Posterior vena cava (tissue), 2 donors: ENCODE measurements at regions not wholly inside any gene's neighbourhood (a gene's known extent, or its start where the extent isn't known, plus 50 kb on each side); places are given as distances from the start of the nearest gene placed in this dataset.
"Not testable (repeated sequence)": the region's sequence is repeated elsewhere in the genome, so short reads cannot be mapped to it uniquely, and the experiment has no call there.

Experiments
- DNase-seq: peaks from one replicate; pipeline ENCODE4 v3.0.0-alpha.2; 2020; ENCODE audit warnings: low spot score
- intact Hi-C, 2 donors: fragments of 100-400 bp; cut with DNase I; formaldehyde crosslinking; loops; one replicate each; pipeline versions ENCODE4 v1.14.1 to v1.14.2; 2022 to 2023
- donor health status: DM: yes; HTN: yes; CAD: no.
- donor health status: DM: yes; HTN: yes; CAD: no.

GRCh38 chr12:5160827-5161226 is 117.1 kb downstream of the KCNA5 start:
- DNase-seq = no peak
- intact Hi-C loops = no loop called here

DNA sequence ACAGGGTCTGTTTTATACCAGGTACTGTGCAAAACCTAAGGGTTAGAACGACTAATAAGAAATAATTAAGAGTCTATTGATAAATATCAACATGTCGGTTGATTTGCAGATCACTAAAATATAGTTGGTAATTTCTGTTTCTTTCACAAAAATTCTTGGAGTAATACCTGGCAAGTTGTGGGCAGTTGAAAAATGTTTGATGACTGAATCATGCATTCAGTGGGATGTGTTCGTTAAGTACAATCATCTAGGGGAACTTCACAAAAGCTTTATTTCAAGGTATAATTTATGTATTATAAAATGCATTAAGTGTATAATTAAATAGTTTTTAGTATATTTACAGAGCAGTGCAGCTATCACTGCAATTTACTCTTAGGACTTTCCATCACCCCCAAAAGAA is 120.0 kb downstream of the KCNA5 start:
- intact Hi-C loops = no loop called here
- DNase-seq = no peak

- DNase-seq = no peak
- intact Hi-C loops = no loop called here
These were observed 121.8 kb downstream of the KCNA5 start for GRCh38 chr12:5165296-5165970.

DNA sequence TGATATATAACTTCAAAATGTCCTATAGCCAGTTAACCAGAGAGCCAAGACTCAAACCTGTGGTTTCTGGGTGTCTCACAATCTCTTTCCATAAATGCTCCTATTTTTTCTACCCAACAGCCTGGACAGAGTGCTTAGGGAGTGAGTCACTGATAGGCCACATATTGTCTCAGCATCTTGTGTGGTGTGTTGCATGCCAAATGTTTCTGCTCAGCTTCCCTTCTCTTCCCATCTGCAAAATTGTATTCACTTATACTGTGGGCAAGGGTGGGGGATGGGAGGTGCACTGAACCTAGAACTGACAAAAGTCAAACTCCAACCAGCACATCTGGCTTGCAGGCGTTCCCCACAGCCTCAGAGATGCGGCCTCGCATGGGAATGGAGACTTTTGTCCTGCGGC is 123.3 kb downstream of the KCNA5 start:
- DNase-seq = no peak
- intact Hi-C loops = no loop called here

GRCh38 chr12:5168148-5168547 is 124.5 kb downstream of the KCNA5 start:
- intact Hi-C loops = no loop called here
- DNase-seq = no peak

GRCh38 chr12:5170844-5171243 is 127.2 kb downstream of the KCNA5 start:
- no peak for DNase-seq
- intact Hi-C loops = loop anchor here (5.0 to 10.0 kb wide), 2 partner anchors 274 to 601 kb away; no protein-coding TSS in a partner anchor

GRCh38 chr12:5171701-5172100 is 128.0 kb downstream of the KCNA5 start:
- DNase-seq = no peak
- intact Hi-C loops = loop anchor here (5.0 to 10.0 kb wide), 2 partner anchors 273 to 601 kb away; no protein-coding TSS in a partner anchor

DNA sequence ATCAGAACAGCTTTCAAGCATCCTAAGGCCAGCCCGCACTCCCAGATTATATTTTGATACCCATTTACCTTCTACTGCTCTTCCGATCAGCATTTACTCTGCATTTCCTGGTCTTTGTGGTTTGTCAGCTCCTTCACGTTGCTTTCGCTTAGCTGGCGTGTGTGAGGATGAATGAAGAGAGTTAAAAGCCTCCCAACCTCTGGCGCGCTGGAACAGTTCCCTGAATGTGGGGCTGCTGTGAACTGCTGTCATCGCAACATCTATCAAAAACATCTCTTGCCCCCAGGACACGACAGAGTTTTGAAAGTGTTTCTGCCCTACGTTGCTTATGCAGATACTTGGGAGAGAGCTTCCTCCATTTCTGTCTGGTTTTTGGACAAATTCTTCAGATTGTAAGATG is 129.2 kb downstream of the KCNA5 start:
- DNase-seq = no peak
- intact Hi-C loops = loop anchor here (5.0 to 10.0 kb wide), 2 partner anchors 272 to 599 kb away; no protein-coding TSS in a partner anchor

- intact Hi-C loops = loop anchor here (5.0 to 10.0 kb wide), 2 partner anchors 271 to 599 kb away; no protein-coding TSS in a partner anchor
- no peak for DNase-seq
These were observed 129.9 kb downstream of the KCNA5 start for GRCh38 chr12:5173511-5174011.

DNA sequence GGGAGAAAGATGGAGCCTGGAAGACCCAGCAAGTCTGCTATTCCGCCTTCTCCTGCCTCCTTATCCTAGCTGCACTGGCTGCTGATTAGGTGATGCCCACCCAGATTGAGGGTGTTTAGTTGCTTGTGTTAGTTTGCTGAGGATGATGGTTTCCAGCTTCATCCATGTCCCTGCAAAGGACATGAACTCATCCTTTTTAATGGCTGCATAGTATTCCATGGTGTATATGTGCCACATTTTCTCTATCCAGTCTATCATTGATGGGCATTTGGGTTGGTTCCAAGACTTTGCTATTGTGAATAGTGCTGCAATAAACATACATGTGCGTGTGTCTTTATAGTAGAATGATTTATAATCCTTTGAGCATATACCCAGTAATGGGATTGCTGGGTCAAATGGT is 131.7 kb downstream of the KCNA5 start:
- DNase-seq = not testable (repeated sequence)
- intact Hi-C loops = loop anchor here in 1 of 2 donors (10.0 kb wide), 1 partner anchor 269 kb away; no protein-coding TSS in a partner anchor

GRCh38 chr12:5176036-5176435 is 132.4 kb downstream of the KCNA5 start:
- DNase-seq = no peak
- intact Hi-C loops = loop anchor here in 1 of 2 donors (10.0 kb wide), 1 partner anchor 269 kb away; no protein-coding TSS in a partner anchor

GRCh38 chr12:5177096-5177495 is 133.4 kb downstream of the KCNA5 start:
- DNase-seq = no peak
- intact Hi-C loops = loop anchor here in 1 of 2 donors (10.0 kb wide), 1 partner anchor 268 kb away; no protein-coding TSS in a partner anchor

- no peak for DNase-seq
- intact Hi-C loops = loop anchor here in 1 of 2 donors (10.0 kb wide), 1 partner anchor 267 kb away; no protein-coding TSS in a partner anchor
These were observed 134.1 kb downstream of the KCNA5 start for GRCh38 chr12:5177731-5178130.

DNA sequence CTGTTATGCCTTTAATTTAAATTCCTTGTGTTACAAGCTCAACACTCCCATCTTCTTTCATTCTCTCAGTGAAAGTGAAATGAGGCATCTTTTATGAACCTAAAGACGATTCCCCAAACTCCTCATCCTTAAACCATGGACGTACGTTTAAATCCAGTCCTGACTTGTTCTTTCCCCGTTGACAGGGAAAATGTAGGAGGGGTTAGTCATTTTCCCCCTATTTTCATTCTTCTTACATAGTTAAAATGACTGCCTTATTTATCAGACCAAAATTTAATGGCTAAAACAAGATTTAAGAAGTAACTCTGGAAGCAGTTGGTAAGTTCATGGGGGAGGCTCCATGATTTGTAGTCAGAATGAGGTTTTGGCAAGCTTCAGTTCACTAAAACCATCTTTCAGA is 134.9 kb downstream of the KCNA5 start:
- no peak for DNase-seq
- intact Hi-C loops = loop anchor here in 1 of 2 donors (10.0 kb wide), 1 partner anchor 266 kb away; no protein-coding TSS in a partner anchor

DNA sequence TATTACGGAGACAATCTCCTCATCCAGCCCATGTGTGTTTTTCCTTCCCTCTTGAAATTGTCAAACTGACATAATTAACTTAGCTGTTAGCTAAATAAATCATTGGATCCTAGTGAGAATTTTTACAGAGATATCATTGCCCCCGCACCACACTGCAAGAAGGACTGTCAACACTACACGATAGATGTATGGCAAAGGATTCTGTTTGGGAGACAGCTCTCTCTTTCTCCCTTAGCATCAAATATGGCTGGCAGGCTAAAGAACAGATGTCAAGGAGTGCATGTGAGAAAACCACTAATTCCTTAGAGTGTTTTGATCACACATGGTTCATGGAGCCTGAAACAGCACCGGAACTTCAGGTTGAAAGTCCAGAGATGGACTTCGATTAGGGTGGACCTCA is 136.8 kb downstream of the KCNA5 start:
- intact Hi-C loops = no loop called here
- no peak for DNase-seq

DNA sequence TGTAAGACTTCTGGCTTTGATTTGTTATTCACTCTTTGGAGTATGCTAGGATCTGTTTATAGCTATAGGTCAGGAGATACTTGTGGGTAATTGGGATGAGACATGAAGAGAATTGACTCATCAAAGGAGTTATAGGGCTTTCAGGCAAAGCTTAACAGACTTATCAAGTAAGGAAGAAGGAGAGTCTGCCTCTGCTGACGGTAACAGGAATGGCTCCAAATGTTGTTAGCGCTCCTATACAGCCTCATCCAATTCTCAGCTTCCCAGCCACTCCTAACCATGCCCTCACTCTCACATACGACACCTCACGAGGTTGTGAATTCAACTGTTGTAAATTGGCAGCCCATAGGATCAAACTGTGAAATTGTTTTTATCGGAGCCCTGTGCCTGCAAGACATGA is 140.5 kb downstream of the KCNA5 start:
- intact Hi-C loops = no loop called here

GRCh38 chr12:5185435-5186069 is 141.9 kb downstream of the KCNA5 start:
- intact Hi-C loops = no loop called here
- no peak for DNase-seq

More for the DNA sequence above, 140.5 kb downstream of the KCNA5 start:
- no peak for DNase-seq

DNA sequence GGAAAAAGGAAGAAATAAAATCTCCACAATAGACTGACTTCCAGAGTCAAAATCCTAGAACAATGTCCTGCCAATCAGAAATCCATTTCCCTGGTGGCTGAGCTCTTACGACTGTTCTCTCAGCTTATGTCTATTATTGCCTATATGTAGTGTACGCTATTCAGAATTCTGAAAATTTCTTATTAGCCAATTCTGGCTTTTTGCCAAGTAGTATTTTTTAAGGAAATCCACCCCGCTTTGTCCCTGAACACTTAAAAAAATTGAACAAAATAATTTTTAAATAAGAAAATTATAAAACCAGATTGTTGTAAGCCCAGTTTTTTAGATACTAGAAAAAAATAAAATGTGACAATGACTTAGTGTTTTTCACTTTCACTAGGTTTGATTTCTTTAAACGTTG is 143.0 kb downstream of the KCNA5 start:
- no peak for DNase-seq
- intact Hi-C loops = no loop called here

DNA sequence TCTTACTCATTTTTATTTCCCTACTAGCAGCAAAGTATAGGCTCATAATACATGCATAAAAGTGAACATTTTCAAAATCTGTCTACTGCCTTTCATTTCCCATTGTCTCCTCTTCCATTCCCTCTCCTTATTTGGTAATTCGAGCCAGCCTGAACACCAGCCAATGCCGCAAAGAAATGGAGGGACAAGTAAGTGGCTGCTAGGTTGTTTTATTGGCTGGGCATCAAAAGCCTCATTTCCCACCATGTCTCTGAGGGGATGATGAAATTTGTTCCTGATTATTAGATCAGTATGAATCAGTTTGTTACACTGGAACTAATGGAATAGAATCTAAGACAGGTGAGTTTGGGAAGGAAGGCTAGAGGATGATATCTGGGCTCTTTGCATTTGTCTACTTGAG is 143.5 kb downstream of the KCNA5 start:
- intact Hi-C loops = no loop called here
- no peak for DNase-seq

DNA sequence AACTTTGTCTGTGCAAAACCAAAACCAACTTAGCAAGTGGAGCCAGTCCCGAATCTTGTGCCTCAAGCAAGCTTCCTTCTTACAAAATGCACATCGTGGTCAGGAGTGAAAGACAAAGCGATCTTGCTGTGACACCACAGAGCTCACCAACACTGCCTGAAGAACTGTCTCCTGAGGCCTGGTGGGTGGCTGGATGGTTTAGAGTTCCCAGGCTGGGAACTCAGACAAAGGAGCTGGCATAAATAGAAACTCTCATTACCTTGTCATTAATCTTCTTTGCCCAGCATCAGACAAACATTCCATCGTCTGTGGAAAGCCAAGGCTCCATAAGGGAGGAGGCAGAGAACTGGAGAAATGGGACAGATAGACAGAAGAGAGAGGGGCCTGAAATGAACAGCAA is 144.8 kb downstream of the KCNA5 start:
- intact Hi-C loops = no loop called here
- no peak for DNase-seq
